Fibroblast of the aortic adventitia (primary cell): ENCODE measurements at regions not wholly inside any gene's neighbourhood (a gene's known extent, or its start where the extent isn't known, plus 50 kb on each side); places are given as distances from the start of the nearest gene placed in this dataset.
A peak's percentile ranks its signal among the peaks of the same experiment; 100 is the strongest.

Experiments used
- DNase-seq: peaks from one replicate; pipeline ENCODE4 v3.0.0-alpha.2; 2010; ENCODE audit warnings: low read depth
- H3K4me3 ChIP-seq: 2 replicates; pipeline ENCODE4 v1.5.1; 2011; ENCODE audit warnings: low read depth, mild to moderate bottlenecking, control low read depth, low read length, moderate library complexity
- TF ChIP-seq, protein P1 (sequence below): IDR thresholded peaks from 2 replicates; pipeline ENCODE4 v1.5.1; 2011; ENCODE audit warnings: mild to moderate bottlenecking, low read length, control low read depth, inconsistent platforms; ENCODE audit not compliant: insufficient read depth

DNA sequence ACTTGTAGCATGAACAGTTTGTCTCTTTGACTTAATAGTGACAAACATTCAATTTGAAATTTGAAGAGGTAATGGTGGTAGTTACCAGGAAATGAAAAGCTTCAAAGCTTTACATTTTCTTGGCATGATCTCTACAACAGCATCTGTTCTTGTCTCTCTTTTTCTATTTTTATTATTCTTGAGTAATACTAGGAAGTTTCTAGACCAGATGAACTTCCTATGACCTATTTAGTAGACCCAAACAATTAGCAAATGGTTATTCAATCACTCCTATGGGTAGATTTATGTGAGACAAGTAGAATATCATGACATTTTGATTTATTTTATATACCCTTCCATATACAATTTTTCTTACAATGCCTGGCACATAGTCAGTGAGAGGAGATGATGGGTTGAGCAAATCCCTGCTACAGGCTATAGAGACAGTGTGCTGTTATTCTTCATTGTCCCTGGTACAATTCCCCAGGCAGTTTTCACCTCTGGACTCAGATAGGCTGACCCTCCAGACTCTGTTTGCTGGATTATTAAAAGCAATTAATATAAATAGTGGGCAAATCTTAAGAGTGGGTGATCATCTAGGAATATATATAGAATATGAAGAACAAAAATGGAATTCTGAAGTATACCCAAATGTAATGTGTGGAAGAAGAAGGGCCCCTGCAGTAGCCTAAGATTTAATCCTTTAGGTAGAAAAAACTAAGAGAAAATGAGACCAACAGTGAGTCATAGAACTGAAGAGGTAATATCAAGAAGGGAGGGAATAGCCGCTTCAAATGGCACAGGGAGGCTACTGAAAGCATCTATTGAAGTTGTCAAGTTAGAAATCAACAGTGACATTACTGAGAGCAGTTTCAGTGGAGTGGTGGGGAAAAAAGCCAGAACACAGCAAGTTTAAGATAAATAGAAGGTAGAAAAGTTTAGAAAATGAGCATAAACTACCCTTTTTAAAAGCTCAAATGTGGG lies 512.0 kb downstream of the FOXG1 start:
- H3K4me3 ChIP-seq: no peak overlapping the region
- TF ChIP-seq, protein P1, sequence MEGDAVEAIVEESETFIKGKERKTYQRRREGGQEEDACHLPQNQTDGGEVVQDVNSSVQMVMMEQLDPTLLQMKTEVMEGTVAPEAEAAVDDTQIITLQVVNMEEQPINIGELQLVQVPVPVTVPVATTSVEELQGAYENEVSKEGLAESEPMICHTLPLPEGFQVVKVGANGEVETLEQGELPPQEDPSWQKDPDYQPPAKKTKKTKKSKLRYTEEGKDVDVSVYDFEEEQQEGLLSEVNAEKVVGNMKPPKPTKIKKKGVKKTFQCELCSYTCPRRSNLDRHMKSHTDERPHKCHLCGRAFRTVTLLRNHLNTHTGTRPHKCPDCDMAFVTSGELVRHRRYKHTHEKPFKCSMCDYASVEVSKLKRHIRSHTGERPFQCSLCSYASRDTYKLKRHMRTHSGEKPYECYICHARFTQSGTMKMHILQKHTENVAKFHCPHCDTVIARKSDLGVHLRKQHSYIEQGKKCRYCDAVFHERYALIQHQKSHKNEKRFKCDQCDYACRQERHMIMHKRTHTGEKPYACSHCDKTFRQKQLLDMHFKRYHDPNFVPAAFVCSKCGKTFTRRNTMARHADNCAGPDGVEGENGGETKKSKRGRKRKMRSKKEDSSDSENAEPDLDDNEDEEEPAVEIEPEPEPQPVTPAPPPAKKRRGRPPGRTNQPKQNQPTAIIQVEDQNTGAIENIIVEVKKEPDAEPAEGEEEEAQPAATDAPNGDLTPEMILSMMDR: no peak

DNA sequence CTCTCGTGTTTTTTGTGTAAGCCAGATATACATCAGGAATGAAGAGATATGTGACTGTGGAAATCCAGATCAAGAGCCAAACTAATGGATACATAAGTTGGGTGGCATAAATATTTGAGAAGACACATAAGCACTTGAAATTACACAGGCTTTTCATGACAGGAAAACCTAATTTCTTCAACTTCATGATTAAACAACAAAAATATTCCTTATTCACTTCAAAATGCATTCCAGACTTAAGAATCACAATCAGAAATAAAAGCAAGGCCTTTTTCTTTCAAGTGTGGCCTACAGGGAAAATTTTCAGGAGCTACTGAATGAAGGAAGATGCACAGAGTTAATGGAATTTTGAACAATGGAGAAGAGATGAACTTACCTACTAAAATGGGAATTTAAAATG lies 515.6 kb downstream of the FOXG1 start:
- TF ChIP-seq, protein P1: no peak
- H3K4me3 ChIP-seq: no peak overlapping the region
- peak; percentile 48 for DNase-seq

More for the DNA sequence above, 512.0 kb downstream of the FOXG1 start:
- no peak for DNase-seq

DNA sequence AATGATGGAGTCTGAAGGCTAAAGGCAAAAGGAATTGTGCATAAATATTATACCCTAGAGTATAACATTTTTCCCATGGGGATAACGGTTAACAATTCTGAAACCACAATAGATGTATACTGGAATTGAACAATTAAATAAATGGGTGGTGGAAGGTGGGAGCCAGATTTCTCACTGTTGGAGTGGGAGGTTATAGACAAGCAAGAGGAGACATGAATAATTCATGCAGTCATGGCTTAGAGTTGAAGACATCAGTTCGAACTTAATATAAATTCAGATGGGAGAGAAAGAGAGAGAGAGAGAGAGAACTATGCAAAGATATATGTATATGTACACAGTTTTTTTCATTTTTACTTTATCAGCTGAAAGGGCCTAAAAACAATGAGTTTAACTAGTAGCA lies 523.9 kb downstream of the FOXG1 start:
- TF ChIP-seq, protein P1: no peak
- no peak overlapping the region for H3K4me3 ChIP-seq
- no peak for DNase-seq

DNA sequence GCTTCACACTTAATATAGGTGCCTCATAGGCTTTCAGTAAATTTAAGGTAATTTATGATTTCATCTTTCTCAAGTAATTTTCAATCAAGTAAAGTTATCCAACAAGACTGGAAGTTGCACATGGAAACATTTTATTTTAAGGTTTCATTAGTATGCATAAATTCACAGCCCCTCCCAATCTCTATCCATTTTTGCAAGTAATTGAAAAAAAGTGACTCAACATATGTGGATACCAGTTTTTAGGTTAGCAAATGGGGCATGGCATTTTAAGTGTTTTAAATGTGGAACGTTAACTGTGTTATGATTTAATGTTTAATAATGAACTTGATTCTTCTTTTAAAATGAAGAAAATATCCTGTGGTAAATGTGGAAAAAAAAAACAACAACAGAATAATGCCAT lies 532.8 kb downstream of the FOXG1 start:
- DNase-seq: no peak
- H3K4me3 ChIP-seq: no peak overlapping the region
- TF ChIP-seq, protein P1: no peak

DNA sequence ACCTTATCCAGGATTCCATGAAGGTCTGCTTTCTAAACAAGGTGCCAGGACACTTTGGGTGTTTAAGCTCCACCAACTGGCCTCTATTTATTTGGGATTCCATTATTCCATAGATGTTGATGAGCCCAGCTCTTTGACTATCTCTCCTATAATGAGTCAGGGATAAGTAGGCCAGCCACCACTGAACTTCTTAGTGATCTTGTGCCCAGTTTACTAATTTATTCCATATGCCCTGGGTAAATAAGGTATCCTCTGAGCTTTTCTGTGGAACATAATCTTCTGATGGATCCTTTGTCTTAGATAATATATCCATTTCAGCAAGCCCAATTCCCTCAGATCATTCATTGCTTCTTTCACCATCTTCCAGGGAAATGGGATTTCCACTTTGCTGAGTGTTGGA lies 535.0 kb downstream of the FOXG1 start:
- no peak for DNase-seq
- TF ChIP-seq, protein P1: no peak
- no peak overlapping the region for H3K4me3 ChIP-seq

DNA sequence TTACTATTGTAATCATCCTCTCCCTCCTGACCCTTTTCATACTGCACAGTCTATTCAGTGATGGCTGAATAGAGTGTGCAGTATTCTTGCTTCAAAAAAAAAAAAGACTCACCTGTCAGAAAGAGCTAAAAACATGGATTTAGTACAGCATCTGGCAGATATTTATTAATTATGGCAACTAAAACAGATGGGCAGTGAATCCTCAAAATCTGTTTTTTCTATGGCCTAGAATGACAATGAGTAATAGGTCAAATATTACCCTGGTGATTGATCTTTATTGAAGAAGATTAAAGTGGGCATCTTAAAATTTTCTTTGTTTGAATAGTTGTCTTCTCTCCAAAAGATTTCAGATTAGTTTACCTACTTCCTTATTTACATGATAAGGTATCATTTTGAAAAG lies 543.6 kb downstream of the FOXG1 start:
- TF ChIP-seq, protein P1: no peak
- H3K4me3 ChIP-seq: no peak overlapping the region
- no peak for DNase-seq
